ENCODE measurements at regions not wholly inside any gene's neighbourhood (a gene's known extent, or its start where the extent isn't known, plus 50 kb on each side); places are given as distances from the start of the nearest gene placed in this dataset.

- Histone ChIP-seq H4K20me1 (ENCODE audit: low read length) (no peaks in the 10 kb centered on the region), H3K27me3 (ENCODE audit: low read length) (no peaks in the 10 kb centered on the region), H3K36me3 (ENCODE audit: low read depth, low read length) (no peaks in the 10 kb centered on the region), H2AFZ (ENCODE audit: low read length) (no peak overlapping the region), H3K9me3 (ENCODE audit: low read length) (no peaks in the 10 kb centered on the region), H3K9ac (ENCODE audit: low read length) (no peak overlapping the region), H3K4me3 (ENCODE audit: low read length) (no peak overlapping the region), H3K27ac (ENCODE audit: low read length) (no peak overlapping the region), H3K9me2 (replicated peaks; ENCODE audit: low read length) (no peaks in the 10 kb centered on the region), H3K4me1 (ENCODE audit: insufficient read depth, low read length) (peaks cover 9% of the 10 kb centered on the region; the same call in 1 of the 2 replicates), H3K79me2 (ENCODE audit: low read length) (no peaks in the 10 kb centered on the region), H3K4me2 (ENCODE audit: low read length) (no peak overlapping the region), H3F3A (ENCODE audit: low read length, unreplicated experiment) (no peaks in the 10 kb centered on the region)
- TF ChIP-seq EZH2phosphoT487 (IDR thresholded peaks at IDR 0.05; ENCODE audit: borderline replicate concordance, low read length) (no peak), EZH2 (IDR thresholded peaks at IDR 0.05; ENCODE audit: low read length, unreplicated experiment) (no peak), CTCF (conservative IDR thresholded peaks at IDR 0.05; ENCODE audit: low read depth, low read length) (no peak)
- intact Hi-C loops (cut with micrococcal nuclease) = no loop called here
- ATAC-seq = no peak
- DNase-seq = peak; percentile 30
- POLR2A ChIA-PET (ENCODE audit: unreplicated experiment) = no interaction called here
- BruUV-seq (replicated peaks) = no TSS peak
- CTCF ChIA-PET = no interaction called here
These were observed 130.4 kb downstream of the BCOR start for GRCh38 chrX:39967348-39967747.

- no TSS peak for BruUV-seq (replicated peaks)
- DNase-seq (no peak), ATAC-seq (no peak)
- Histone ChIP-seq H4K20me1 (ENCODE audit: low read length) (no peaks in the 10 kb centered on the region), H3K4me1 (ENCODE audit: insufficient read depth, low read length) (peaks cover 12% of the 10 kb centered on the region; the same call in 1 of the 2 replicates), H3F3A (ENCODE audit: low read length, unreplicated experiment) (no peaks in the 10 kb centered on the region), H3K27ac (ENCODE audit: low read length) (no peak overlapping the region), H3K36me3 (ENCODE audit: low read depth, low read length) (no peaks in the 10 kb centered on the region), H3K9ac (ENCODE audit: low read length) (no peak overlapping the region), H3K9me2 (replicated peaks; ENCODE audit: low read length) (no peaks in the 10 kb centered on the region), H3K27me3 (ENCODE audit: low read length) (no peaks in the 10 kb centered on the region), H3K4me2 (ENCODE audit: low read length) (no peak overlapping the region), H3K79me2 (ENCODE audit: low read length) (no peaks in the 10 kb centered on the region), H2AFZ (ENCODE audit: low read length) (no peak overlapping the region), H3K4me3 (ENCODE audit: low read length) (no peak overlapping the region), H3K9me3 (ENCODE audit: low read length) (no peaks in the 10 kb centered on the region)
- CTCF ChIA-PET = no interaction called here
- intact Hi-C loops (cut with micrococcal nuclease) = no loop called here
- POLR2A ChIA-PET (ENCODE audit: unreplicated experiment) = no interaction called here
- TF ChIP-seq CTCF (conservative IDR thresholded peaks at IDR 0.05; ENCODE audit: low read depth, low read length) = no peak
- TF ChIP-seq EZH2 (IDR thresholded peaks at IDR 0.05; ENCODE audit: low read length, unreplicated experiment) = no peak
- TF ChIP-seq EZH2phosphoT487 (IDR thresholded peaks at IDR 0.05; ENCODE audit: borderline replicate concordance, low read length) = no peak
These were observed 128.5 kb downstream of the BCOR start for GRCh38 chrX:39969099-39969818.

- Histone ChIP-seq H3K9me2 (replicated peaks; ENCODE audit: low read length) (no peaks in the 10 kb centered on the region), H3K27ac (ENCODE audit: low read length) (no peak overlapping the region), H3K4me3 (ENCODE audit: low read length) (no peak overlapping the region), H3K27me3 (ENCODE audit: low read length) (no peaks in the 10 kb centered on the region), H3K36me3 (ENCODE audit: low read depth, low read length) (no peaks in the 10 kb centered on the region), H3K4me2 (ENCODE audit: low read length) (no peak overlapping the region), H3F3A (ENCODE audit: low read length, unreplicated experiment) (no peaks in the 10 kb centered on the region), H3K4me1 (ENCODE audit: insufficient read depth, low read length) (peaks cover 15% of the 10 kb centered on the region), H3K9me3 (ENCODE audit: low read length) (no peaks in the 10 kb centered on the region), H3K79me2 (ENCODE audit: low read length) (no peaks in the 10 kb centered on the region), H4K20me1 (ENCODE audit: low read length) (no peaks in the 10 kb centered on the region), H3K9ac (ENCODE audit: low read length) (no peak overlapping the region), H2AFZ (ENCODE audit: low read length) (no peak overlapping the region)
- ChIA-PET POLR2A (ENCODE audit: unreplicated experiment) (no interaction called here), CTCF (no interaction called here)
- DNase-seq (no peak), ATAC-seq (no peak)
- TF ChIP-seq EZH2phosphoT487 (IDR thresholded peaks at IDR 0.05; ENCODE audit: borderline replicate concordance, low read length) (no peak), EZH2 (IDR thresholded peaks at IDR 0.05; ENCODE audit: low read length, unreplicated experiment) (no peak), CTCF (conservative IDR thresholded peaks at IDR 0.05; ENCODE audit: low read depth, low read length) (no peak)
- BruUV-seq (replicated peaks) = no TSS peak
- intact Hi-C loops (cut with micrococcal nuclease) = no loop called here
These were observed 127.8 kb downstream of the BCOR start for GRCh38 chrX:39969819-39970504.
